PC-3 (cell line): ENCODE measurements at regions not wholly inside any gene's neighbourhood (a gene's known extent, or its start where the extent isn't known, plus 50 kb on each side); places are given as distances from the start of the nearest gene placed in this dataset.
A peak's percentile ranks its signal among the peaks of the same experiment; 100 is the strongest.

Source experiments
- ATAC-seq: fragments of 200-7000 bp; cut with Tn5 transposase; 2 replicates; pipeline ENCODE4 v1.9.1; 2020; ENCODE audit warnings: mild to moderate bottlenecking, moderate library complexity
- BruUV-seq: library from RNA; stranded (reverse); fragments of 400-500 nt; replicated peaks from 2 replicates; lab custom pipeline; 2021; lab: Mats Ljungman, UMichigan
- CTCF ChIA-PET: fragments of 300-600 bp; sonication (Branson Sonifier 250); formaldehyde crosslinking; loops from one replicate; lab custom pipeline; 2022; ENCODE audit warnings: antibody characterized with exemption; lab: Charles Lee
- POLR2A ChIA-PET: fragments of 300-600 bp; sonication (Branson Sonifier 250); formaldehyde crosslinking; loops from one replicate; lab custom pipeline; 2022; ENCODE audit warnings: antibody characterized with exemption; ENCODE audit not compliant: unreplicated experiment; lab: Charles Lee
- DNase-seq: peaks from one replicate; pipeline ENCODE4 v3.0.0-alpha.2; 2015
- H2AFZ ChIP-seq: fragments of 300-600 bp; sonication (generic); 2 replicates; pipeline ENCODE4 v1.6.0; 2016; ENCODE audit warnings: antibody characterized with exemption, low read length
- H3F3A ChIP-seq: fragments of 300-600 bp; sonication (generic); one replicate; pipeline ENCODE4 v1.6.0; 2017; ENCODE audit warnings: antibody characterized with exemption, low read length, control low read depth, mild to moderate bottlenecking; ENCODE audit not compliant: unreplicated experiment
- H3K27ac ChIP-seq: fragments of 300-600 bp; sonication (generic); 2 replicates; pipeline ENCODE4 v1.5.1; 2016; ENCODE audit warnings: mild to moderate bottlenecking, low read length
- H3K27me3 ChIP-seq: fragments of 300-600 bp; sonication (generic); 2 replicates; pipeline ENCODE4 v1.6.1; 2016; ENCODE audit warnings: low read length, mixed read lengths
- H3K36me3 ChIP-seq: fragments of 300-600 bp; sonication (generic); 2 replicates; pipeline ENCODE4 v1.6.1; 2016; ENCODE audit warnings: low read depth, mixed run types, low read length, mixed read lengths
- H3K4me1 ChIP-seq: fragments of 300-600 bp; sonication (generic); 2 replicates; pipeline ENCODE4 v1.5.1; 2016; ENCODE audit warnings: low read length; ENCODE audit not compliant: insufficient read depth
- H3K4me2 ChIP-seq: fragments of 300-600 bp; sonication (generic); 2 replicates; pipeline ENCODE4 v1.6.0; 2016; ENCODE audit warnings: low read length
- H3K4me3 ChIP-seq: fragments of 300-600 bp; sonication (generic); 2 replicates; pipeline ENCODE4 v1.5.1; 2016; ENCODE audit warnings: mild to moderate bottlenecking, low read length, mixed read lengths
- H3K79me2 ChIP-seq: fragments of 300-600 bp; sonication (generic); 2 replicates; pipeline ENCODE4 v1.6.1; 2017; ENCODE audit warnings: low read length, mixed read lengths
- H3K9ac ChIP-seq: fragments of 300-600 bp; sonication (generic); 2 replicates; pipeline ENCODE4 v1.6.0; 2016; ENCODE audit warnings: mild to moderate bottlenecking, low read length
- H3K9me2 ChIP-seq: fragments of 300-600 bp; sonication (generic); replicated peaks from 2 replicates; pipeline ENCODE4 v1.6.1; 2016; ENCODE audit warnings: mixed run types, low read length, mixed read lengths
- H3K9me3 ChIP-seq: fragments of 300-600 bp; sonication (generic); 2 replicates; pipeline ENCODE4 v1.6.1; 2016; ENCODE audit warnings: low read length, mixed read lengths
- H4K20me1 ChIP-seq: fragments of 300-600 bp; sonication (generic); 2 replicates; pipeline ENCODE4 v1.6.1; 2016; ENCODE audit warnings: low read length, mixed read lengths
- CTCF ChIP-seq: fragments of 300-600 bp; sonication (generic); conservative IDR thresholded peaks from 2 replicates; pipeline ENCODE4 v1.5.1; 2017; ENCODE audit warnings: antibody characterized with exemption, low read depth, mild to moderate bottlenecking, low read length
- EZH2 ChIP-seq: fragments of 300-600 bp; sonication (generic); IDR thresholded peaks from one replicate; pipeline ENCODE4 v1.6.1; 2017; ENCODE audit warnings: antibody characterized with exemption, mild to moderate bottlenecking, low read length; ENCODE audit not compliant: unreplicated experiment
- EZH2phosphoT487 ChIP-seq: fragments of 300-600 bp; sonication (generic); IDR thresholded peaks from 2 replicates; pipeline ENCODE4 v1.6.1; 2018; ENCODE audit warnings: mild to moderate bottlenecking, antibody characterized with exemption, low read length, borderline replicate concordance
- intact Hi-C: fragments of 100-400 bp; cut with micrococcal nuclease; formaldehyde crosslinking; loops from 2 replicates; pipeline ENCODE4 v1.9.0; 2023

DNA sequence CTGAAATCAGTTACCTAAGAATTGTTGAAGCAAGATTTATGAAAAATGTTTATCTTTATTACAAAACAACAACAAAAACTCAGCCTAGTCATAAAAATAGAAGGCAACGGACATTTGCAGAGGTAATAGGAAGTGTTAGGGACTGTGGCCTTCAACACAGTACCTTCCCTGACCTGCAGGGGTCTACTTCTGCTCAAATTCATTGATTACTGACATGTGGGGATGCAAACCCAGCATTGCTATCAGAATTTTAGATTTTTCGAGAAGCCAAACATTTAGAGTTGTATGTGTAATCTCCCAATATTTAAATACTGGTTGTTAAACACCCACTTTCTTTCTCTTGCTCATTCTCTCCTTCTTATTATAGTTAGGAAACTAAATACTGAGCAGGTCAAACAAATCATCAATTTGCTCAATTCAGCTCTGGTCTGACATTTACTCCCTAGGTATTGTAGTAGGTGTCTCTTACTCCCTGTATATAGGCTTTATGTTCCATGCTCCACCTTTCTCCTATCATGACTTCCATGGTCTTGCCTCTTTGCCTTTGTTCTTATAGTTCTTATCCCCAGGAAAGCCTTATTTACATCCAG, 198.5 kb downstream of the UBE2E3 start:
- H3K4me3 ChIP-seq, result no peak overlapping the region
- H3K27ac ChIP-seq, result no peak overlapping the region
- H3K4me1 ChIP-seq, result peaks cover 29% of the 10 kb centered on the region
- BruUV-seq, result no TSS peak
- CTCF ChIA-PET, result no interaction called here
- H4K20me1 ChIP-seq, result no peaks in the 10 kb centered on the region
- no peaks in the 10 kb centered on the region for H3K36me3 ChIP-seq
- no peak overlapping the region for H3K9ac ChIP-seq
- H3F3A ChIP-seq, result no peaks in the 10 kb centered on the region
- H3K9me2 ChIP-seq, result no peaks in the 10 kb centered on the region
- DNase-seq (peak; percentile 45), ATAC-seq (no peak)
- no peak overlapping the region for H3K4me2 ChIP-seq
- POLR2A ChIA-PET, result no interaction called here
- intact Hi-C loops, result loop anchor here (10.0 kb wide), 1 partner anchor 286 kb away; no protein-coding TSS in a partner anchor
- no peaks in the 10 kb centered on the region for H3K27me3 ChIP-seq
- TF ChIP-seq CTCF (peak; percentile 65), EZH2 (no peak), EZH2phosphoT487 (no peak)
- H3K9me3 ChIP-seq, result no peaks in the 10 kb centered on the region
- no peak overlapping the region for H2AFZ ChIP-seq
- no peaks in the 10 kb centered on the region for H3K79me2 ChIP-seq

DNA sequence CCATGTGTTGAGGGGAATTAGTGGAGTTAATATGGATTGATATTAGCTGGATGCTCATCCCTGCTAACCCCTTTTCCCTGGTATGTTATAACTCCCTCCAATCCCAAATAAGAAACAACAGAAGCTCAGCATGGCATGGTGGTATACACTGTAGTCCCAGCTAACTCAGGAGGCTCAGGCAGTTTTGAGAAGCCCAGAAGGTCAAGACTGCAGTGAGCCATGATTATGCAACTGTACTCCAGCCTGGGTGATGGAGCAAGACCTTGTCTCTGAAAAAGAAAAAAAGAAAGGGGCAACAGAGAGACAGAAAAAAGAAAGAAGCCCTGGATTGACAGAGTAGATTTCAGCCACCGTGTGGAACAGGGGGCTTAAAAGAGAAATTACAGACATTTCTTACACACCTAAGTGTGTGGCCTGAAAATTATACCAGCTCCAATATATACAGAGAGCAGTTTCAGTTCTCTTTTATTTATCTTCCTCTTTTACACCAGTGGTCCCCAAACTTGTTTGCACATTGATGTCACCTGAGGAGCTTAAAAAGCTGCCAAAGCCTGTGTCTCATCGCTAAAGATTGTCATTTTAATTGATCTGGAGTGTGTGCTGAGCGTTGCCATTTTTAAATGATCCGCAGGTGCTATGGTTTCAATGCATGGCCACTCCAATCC, 203.6 kb downstream of the UBE2E3 start:
- CTCF ChIA-PET, result no interaction called here
- Histone ChIP-seq H3K79me2 (no peaks in the 10 kb centered on the region), H3K9me2 (no peaks in the 10 kb centered on the region), H3K27ac (no peak overlapping the region), H3K9me3 (no peaks in the 10 kb centered on the region), H4K20me1 (no peaks in the 10 kb centered on the region), H3K4me3 (no peak overlapping the region), H3K4me1 (no peaks in the 10 kb centered on the region), H3K36me3 (no peaks in the 10 kb centered on the region), H2AFZ (no peak overlapping the region), H3K9ac (no peak overlapping the region), H3F3A (no peaks in the 10 kb centered on the region), H3K27me3 (no peaks in the 10 kb centered on the region), H3K4me2 (no peak overlapping the region)
- ATAC-seq, result no peak
- no TSS peak for BruUV-seq
- DNase-seq, result no peak
- intact Hi-C loops, result no loop called here
- POLR2A ChIA-PET, result no interaction called here
- TF ChIP-seq CTCF (no peak), EZH2phosphoT487 (no peak), EZH2 (no peak)

DNA sequence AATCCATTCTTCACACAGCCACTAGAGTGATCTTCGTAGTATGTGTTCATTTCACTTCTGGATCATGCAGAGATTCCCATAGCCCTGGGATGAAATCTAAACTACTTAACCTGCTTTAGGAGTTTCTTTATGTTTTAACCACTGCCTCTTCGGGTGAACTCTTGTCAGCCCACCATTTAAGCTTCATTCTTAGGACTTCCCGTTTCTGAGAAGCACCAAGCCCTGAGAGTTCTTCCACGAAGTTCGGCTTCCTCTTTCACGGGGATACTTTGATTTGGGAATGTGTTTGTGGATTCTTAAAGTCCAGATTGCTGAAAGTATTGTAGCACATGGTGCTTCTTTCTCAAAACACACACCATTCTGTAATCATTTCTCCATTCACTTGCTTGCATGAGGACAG, 205.0 kb downstream of the UBE2E3 start:
- CTCF ChIA-PET, result no interaction called here
- BruUV-seq, result no TSS peak
- H3K36me3 ChIP-seq, result no peaks in the 10 kb centered on the region
- no peaks in the 10 kb centered on the region for H3K79me2 ChIP-seq
- TF ChIP-seq EZH2, result no peak
- no peak for TF ChIP-seq CTCF
- no peak for TF ChIP-seq EZH2phosphoT487
- DNase-seq, result no peak
- intact Hi-C loops, result no loop called here
- no peak overlapping the region for H3K9ac ChIP-seq
- no peaks in the 10 kb centered on the region for H3K27me3 ChIP-seq
- H2AFZ ChIP-seq, result no peak overlapping the region
- no peaks in the 10 kb centered on the region for H3K9me2 ChIP-seq
- H3K4me2 ChIP-seq, result no peak overlapping the region
- H3K4me1 ChIP-seq, result peaks cover 9% of the 10 kb centered on the region
- H3K9me3 ChIP-seq, result no peaks in the 10 kb centered on the region
- no peak overlapping the region for H3K27ac ChIP-seq
- POLR2A ChIA-PET, result no interaction called here
- no peak overlapping the region for H3K4me3 ChIP-seq
- no peak for ATAC-seq
- H3F3A ChIP-seq, result no peaks in the 10 kb centered on the region
- H4K20me1 ChIP-seq, result no peaks in the 10 kb centered on the region
